ENCODE measurements at regions not wholly inside any gene's neighbourhood (a gene's known extent, or its start where the extent isn't known, plus 50 kb on each side); places are given as distances from the start of the nearest gene placed in this dataset.
"Not testable (repeated sequence)": the region's sequence is repeated elsewhere in the genome, so short reads cannot be mapped to it uniquely, and the experiment has no call there.

DNA sequence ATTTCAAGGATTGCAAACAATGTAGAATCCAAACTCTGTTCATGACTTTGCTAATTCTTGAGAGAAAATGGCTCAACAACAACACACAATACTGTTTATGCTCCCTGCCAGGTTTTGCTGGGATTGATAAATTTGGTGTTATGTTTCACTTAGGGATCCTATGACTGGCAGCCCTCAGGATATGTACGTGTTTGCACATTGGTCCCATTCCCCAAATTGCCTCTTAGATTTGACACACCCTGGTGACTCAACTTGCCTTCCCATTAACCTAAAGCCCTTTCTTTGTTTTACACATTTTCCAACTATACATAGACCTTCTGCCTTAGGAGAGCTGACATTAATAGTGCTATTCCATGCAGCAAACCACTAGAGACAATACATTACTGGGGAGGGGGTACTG, 809.4 kb upstream of the AMELY start:
- DNase-seq = no peak

DNA sequence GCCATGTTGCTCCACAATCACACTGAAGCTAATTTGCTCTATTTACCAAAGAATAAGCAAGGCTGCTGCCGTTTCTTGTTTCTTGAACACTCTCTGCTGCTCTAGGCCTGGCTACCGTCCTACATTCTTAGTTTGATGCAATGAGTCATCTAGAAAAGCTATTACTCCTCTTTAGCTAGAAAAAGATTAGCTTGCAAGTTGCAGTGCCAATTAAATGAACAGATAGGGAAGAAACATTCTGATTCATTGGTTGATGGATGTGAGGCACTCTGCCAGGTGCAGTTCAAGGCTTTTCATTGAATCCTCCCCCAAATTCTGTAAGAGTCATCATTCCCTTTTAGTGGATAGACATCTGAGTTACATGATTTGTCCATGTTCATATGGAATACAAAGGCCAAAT, 807.7 kb upstream of the AMELY start:
- no peak for DNase-seq

DNA sequence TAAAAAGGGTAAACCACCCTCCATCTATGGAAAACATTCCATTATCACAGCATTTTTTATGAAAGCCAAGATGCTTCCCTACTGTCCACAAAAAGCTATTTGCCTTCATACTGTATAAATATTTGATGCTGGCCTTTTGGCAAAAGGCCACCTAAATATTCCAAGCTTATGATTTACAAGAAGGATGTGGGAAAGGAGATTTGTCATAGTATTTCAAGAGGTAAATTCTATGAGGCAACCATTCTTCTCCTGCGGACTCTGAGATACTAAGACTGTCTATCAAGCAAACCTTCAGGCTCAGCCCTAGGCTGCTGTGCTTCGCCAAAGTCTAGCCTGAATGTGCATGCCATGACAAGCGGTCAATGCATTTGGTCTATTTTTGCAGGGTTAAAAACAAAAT, 807.1 kb upstream of the AMELY start:
- DNase-seq = no peak

DNA sequence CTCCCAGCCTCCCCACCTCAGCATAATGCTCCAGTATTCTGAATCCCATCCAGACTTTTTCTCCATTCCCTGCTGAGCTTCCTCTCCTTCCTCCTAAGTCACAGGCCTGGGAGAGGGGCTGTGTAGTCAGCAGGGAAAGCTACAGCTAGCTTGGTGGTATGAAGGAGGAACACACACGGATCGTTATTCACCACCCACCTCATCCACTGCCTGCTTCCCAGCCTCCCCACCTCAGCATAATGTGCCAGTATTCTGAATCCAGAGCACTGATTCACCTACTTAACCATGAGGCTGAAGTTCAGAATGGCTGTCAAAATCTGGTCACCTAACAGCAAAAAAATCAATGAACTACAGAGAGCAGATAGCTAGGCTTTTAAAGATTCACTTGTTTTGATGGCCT, 806.6 kb upstream of the AMELY start:
- DNase-seq = no peak

DNA sequence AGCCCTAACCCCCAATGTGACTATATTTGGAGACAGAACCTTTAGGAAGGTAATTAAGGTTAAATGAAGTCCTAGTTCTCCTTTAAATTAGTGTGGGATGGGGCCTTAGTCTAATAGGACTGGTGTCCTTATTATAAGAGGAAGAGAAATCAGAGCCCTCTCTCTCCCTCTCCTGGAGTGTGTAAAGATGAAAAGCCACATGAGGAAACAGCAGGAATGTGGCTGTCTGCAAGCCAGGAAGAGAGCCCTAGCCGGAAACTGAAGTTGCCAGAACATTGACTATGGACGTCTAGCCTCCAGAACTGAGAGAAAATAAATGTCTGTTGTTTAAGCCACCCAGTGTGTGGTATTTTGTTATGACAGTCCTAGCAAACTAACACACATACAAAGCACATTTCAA, 802.9 kb upstream of the AMELY start:
- no peak for DNase-seq

DNA sequence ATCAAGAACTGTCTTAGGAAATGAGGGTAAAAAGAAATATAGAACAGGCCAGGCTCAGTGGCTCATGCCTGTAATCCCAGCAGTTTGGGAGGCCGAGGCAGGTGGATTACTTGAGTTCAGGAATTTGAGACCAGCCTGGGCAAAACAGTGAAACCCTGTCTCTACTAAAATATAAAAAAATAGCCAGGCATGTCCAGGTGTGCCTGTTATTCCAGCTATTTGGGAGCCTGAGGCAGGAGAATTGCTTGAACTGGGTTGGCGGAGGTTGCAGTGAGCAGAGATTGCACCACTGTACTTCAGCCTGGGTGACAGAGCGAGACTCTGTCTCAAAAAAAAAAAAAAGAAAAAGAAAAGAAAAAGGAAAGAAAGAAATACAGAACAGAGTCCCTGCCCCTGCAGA, 802.2 kb upstream of the AMELY start:
- not testable (repeated sequence) for DNase-seq

DNA sequence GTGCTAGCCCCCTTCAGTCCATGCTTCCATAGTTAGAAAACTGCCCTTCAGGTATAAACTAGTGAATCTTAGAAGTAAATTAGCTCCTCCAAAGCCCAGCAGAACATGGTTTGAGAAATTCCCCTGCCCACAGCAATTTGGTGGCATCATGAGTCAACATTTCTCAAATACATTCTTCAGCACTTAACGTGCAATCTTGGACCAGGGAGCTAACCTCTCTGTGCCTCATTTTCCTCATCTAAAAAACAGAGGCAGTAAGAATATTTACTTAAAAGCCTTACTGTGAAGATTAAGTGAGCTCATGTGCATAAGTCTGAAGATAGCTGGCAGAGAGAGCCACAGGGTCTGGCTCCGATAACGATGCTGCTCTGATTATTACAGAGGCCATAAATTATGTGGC, 800.7 kb upstream of the AMELY start:
- no peak for DNase-seq

- DNase-seq = no peak
Observed at GRCh38 chrY:7703578-7704140, 792.1 kb upstream of the AMELY start.

DNA sequence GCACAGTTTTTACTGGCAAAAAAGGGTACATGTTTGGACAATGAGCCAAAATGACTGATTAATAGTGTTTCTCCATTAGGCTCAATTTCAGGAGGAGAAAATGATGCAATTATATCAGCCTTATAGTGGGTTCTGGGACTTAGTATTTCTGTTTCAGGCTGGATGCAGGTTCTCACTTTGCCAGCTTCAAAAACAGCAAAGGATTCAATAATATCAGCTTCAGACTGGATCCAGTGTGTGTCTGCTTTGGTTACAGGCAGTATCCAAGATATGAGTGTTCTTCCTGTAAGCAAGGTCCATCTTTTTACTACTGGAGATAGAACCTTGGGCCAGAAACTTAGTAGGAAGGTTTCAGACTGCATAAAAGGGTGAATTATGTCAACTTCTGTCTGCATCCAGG, 790.9 kb upstream of the AMELY start:
- DNase-seq = no peak

- no peak for DNase-seq
Observed at GRCh38 chrY:7701676-7702075, 790.1 kb upstream of the AMELY start.

DNA sequence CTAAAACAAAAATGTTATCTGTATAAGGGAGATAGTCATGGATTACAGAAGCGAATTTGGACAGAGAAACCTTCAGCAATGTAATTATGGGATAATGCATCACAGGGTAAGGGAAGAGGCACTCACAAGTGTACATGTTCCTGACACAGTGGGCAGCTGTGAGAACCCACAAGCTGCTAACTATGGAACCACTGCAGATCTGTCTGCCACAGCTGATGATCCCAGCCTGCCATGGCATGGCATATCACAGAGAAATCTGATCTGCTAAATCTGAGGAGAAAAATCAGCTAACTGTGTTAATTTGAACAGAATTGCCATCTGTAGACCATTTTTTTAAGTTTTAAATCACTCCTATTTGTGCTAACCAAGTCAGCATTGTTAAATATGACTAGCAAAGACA, 786.0 kb upstream of the AMELY start:
- no peak for DNase-seq

- no peak for DNase-seq
Observed at GRCh38 chrY:7692701-7693100, 781.1 kb upstream of the AMELY start.

- DNase-seq = no peak
Observed at GRCh38 chrY:7687086-7687485, 775.5 kb upstream of the AMELY start.

- DNase-seq = no peak
Observed at GRCh38 chrY:7684546-7684945, 773.0 kb upstream of the AMELY start.

GRCh38 chrY:7682386-7682785, 770.8 kb upstream of the AMELY start:
- no peak for DNase-seq

- no peak for DNase-seq
Observed at GRCh38 chrY:7681426-7681825, 769.9 kb upstream of the AMELY start.

GRCh38 chrY:7674465-7674864, 762.9 kb upstream of the AMELY start:
- DNase-seq = no peak

GRCh38 chrY:7672796-7673195, 761.2 kb upstream of the AMELY start:
- DNase-seq = no peak

DNA sequence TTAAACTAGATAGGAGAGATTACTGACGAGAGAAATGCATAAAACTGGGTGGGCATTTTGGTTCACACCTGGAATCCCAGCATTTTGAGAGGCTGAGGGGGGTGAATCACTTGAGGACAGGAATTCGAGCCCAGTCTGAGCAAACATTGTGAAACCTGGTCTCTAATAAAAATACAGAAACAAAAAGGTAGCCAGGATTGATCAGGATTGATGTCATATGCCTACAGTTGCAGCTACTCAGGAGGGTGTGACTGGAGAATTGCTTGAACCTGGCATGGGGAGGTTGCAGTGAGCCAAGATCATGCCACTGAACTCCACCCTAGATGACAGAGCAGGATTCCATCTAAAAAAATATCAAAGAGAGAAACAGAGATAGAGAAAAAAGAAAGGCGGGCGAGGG, 751.7 kb upstream of the AMELY start:
- no peak for DNase-seq

- no peak for DNase-seq
Observed at GRCh38 chrY:7659047-7659446, 747.5 kb upstream of the AMELY start.

- DNase-seq = no peak
Observed at GRCh38 chrY:7656596-7656995, 745.0 kb upstream of the AMELY start.

DNA sequence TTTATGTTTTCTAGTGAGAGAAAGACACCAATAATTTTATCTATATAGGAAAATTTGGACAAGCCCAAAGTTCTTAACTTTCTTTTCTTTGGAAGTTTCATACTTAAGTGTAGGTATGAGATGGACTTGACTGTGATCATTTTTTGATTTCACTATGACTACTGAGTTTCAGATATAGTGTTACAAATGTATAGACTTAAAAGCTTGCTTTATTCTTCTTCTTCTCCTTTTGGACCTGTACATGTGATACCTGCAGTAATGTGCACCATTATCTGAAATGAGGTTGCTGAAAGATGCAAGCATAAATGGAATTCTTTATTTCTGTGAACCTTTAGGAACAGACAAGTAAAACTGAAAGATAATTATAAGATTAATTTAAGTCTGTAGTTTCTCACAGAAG, 743.4 kb upstream of the AMELY start:
- no peak for DNase-seq

DNA sequence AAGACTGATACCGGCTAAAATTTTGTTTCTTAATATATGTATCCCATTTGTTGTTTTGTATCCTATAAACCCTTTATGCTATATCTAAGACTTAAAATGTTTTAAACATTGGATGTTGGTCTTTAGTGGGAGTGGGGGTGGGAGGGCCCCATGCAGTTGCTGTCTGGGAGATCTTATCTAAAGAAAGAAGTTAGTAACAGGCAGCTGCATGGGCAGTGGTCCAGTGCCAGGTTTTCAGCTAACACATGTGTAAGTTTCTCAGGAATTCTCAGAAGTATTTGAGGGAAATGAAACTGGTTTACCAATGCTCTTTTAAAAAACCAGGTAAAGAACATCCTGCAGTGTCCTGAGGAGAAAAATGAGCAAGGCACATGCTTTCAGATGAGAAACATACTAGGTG, 738.3 kb upstream of the AMELY start:
- not testable (repeated sequence) for DNase-seq

All from stimulated activated CD4-positive, alpha-beta T cell treated with anti-CD3 and anti-CD28 coated beads, Interleukin-4, amount 100 ng/mL, for 4 hours (primary cell).